Fibroblast of lung (primary cell): ENCODE measurements at regions not wholly inside any gene's neighbourhood (a gene's known extent, or its start where the extent isn't known, plus 50 kb on each side); places are given as distances from the start of the nearest gene placed in this dataset.

Experiments used
- DNase-seq, 2 donors: peaks; one replicate each; pipeline versions ENCODE4 v3.0.0 to v3.0.0-alpha.2; 2010; ENCODE audit warnings: low read depth in 2 of 2
- H2AFZ ChIP-seq: 2 replicates; pipeline ENCODE4 v1.5.1; 2012; ENCODE audit warnings: low read length, control low read depth, inconsistent platforms
- H3K27ac ChIP-seq: 2 replicates; pipeline ENCODE4 v1.5.1; 2011; ENCODE audit warnings: low read length, control low read depth; ENCODE audit not compliant: insufficient read depth
- H3K27me3 ChIP-seq: 2 replicates; pipeline ENCODE4 v1.5.1; 2011; ENCODE audit warnings: mild to moderate bottlenecking, low read length; ENCODE audit not compliant: control insufficient read depth, insufficient read depth
- H3K36me3 ChIP-seq: 2 replicates; pipeline ENCODE4 v1.5.1; 2011; ENCODE audit warnings: low read length; ENCODE audit not compliant: control insufficient read depth, insufficient read depth
- H3K4me1 ChIP-seq: 2 replicates; pipeline ENCODE4 v1.5.1; 2011; ENCODE audit warnings: low read length; ENCODE audit not compliant: control insufficient read depth, insufficient read depth; ENCODE audit errors: extremely low read depth
- H3K4me2 ChIP-seq: 2 replicates; pipeline ENCODE4 v1.5.1; 2011; ENCODE audit warnings: low read length, control low read depth; ENCODE audit not compliant: insufficient read depth; ENCODE audit errors: extremely low read depth
- H3K4me3 ChIP-seq, 4 experiments: fragments of 200-600 bp in 1 of 4; sonication (generic) in 1 of 4; replicated peaks in 1 of 4; 2 replicates each; pipeline ENCODE4 v1.5.1; 2011 to 2016; ENCODE audit warnings: low read length in 4 of 4, low read depth in 3 of 4, mild to moderate bottlenecking in 3 of 4, control low read depth in 2 of 4, inconsistent platforms in 1 of 4, mixed read lengths in 1 of 4; ENCODE audit not compliant: insufficient read depth in 1 of 4; ENCODE audit errors: control extremely low read depth in 1 of 4
- H3K79me2 ChIP-seq: 2 replicates; pipeline ENCODE4 v1.5.1; 2012; ENCODE audit warnings: mild to moderate bottlenecking, low read length, inconsistent platforms; ENCODE audit not compliant: control insufficient read depth, insufficient read depth
- H3K9ac ChIP-seq: 2 replicates; pipeline ENCODE4 v1.5.1; 2011; ENCODE audit warnings: mild to moderate bottlenecking, low read length, control low read depth; ENCODE audit not compliant: insufficient read depth
- H3K9me3 ChIP-seq: 2 replicates; pipeline ENCODE4 v1.5.1; 2012; ENCODE audit warnings: low read depth, low read length; ENCODE audit not compliant: control insufficient read depth, insufficient read depth
- H4K20me1 ChIP-seq: 2 replicates; pipeline ENCODE4 v1.5.1; 2011; ENCODE audit warnings: low read length; ENCODE audit not compliant: control insufficient read depth, insufficient read depth; ENCODE audit errors: extremely low read depth
- CTCF ChIP-seq, 2 donors: IDR thresholded peaks in 1 of 2; conservative IDR thresholded peaks in 1 of 2; 1 replicate in 1 of 2; 2 replicates in 1 of 2; pipeline ENCODE4 v1.5.1; 2011 to 2012; ENCODE audit warnings: low read length in 2 of 2, control low read depth in 1 of 2, inconsistent platforms in 1 of 2, low read depth in 1 of 2, mild to moderate bottlenecking in 1 of 2
- EZH2 ChIP-seq: IDR thresholded peaks from 2 replicates; pipeline ENCODE4 v1.5.1; 2012; ENCODE audit warnings: low read length, control low read depth, mild to moderate bottlenecking; ENCODE audit errors: missing control alignments

- TF ChIP-seq EZH2: no peak
- no peak for TF ChIP-seq CTCF (conservative IDR thresholded peaks at IDR 0.05 in 1 of 2, IDR thresholded peaks at IDR 0.05 in 1 of 2; ENCODE audit: low read depth in 1 of 2, low read length in 2 of 2)
- Histone ChIP-seq H3K4me2 (no peak overlapping the region), H4K20me1 (no peaks in the 10 kb centered on the region), H3K9ac (no peak overlapping the region), H3K4me3 (no peak overlapping the region), H3K4me1 (no peaks in the 10 kb centered on the region), H2AFZ (no peak overlapping the region), H3K27ac (no peak overlapping the region), H3K27me3 (no peaks in the 10 kb centered on the region), H3K36me3 (no peaks in the 10 kb centered on the region), H3K9me3 (no peaks in the 10 kb centered on the region), H3K79me2 (no peaks in the 10 kb centered on the region)
- DNase-seq: peak in 1 of 2 donors; percentile 24
Observed at GRCh38 chr14:86858591-86858990, 1134.4 kb downstream of the GALC start.

GRCh38 chr14:86858031-86858430, 1135.0 kb downstream of the GALC start:
- Histone ChIP-seq H4K20me1 (no peaks in the 10 kb centered on the region), H3K27ac (no peak overlapping the region), H3K36me3 (no peaks in the 10 kb centered on the region), H3K4me2 (no peak overlapping the region), H3K4me1 (no peaks in the 10 kb centered on the region), H3K4me3 (no peak overlapping the region), H2AFZ (no peak overlapping the region), H3K9ac (no peak overlapping the region), H3K79me2 (no peaks in the 10 kb centered on the region), H3K27me3 (no peaks in the 10 kb centered on the region), H3K9me3 (no peaks in the 10 kb centered on the region)
- DNase-seq: peak; percentile 63 to 82
- no peak for TF ChIP-seq CTCF (conservative IDR thresholded peaks at IDR 0.05 in 1 of 2, IDR thresholded peaks at IDR 0.05 in 1 of 2; ENCODE audit: low read depth in 1 of 2, low read length in 2 of 2)
- TF ChIP-seq EZH2: no peak

- Histone ChIP-seq H2AFZ (no peak overlapping the region), H4K20me1 (no peaks in the 10 kb centered on the region), H3K4me2 (no peak overlapping the region), H3K36me3 (no peaks in the 10 kb centered on the region), H3K27ac (no peak overlapping the region), H3K9me3 (no peaks in the 10 kb centered on the region), H3K4me1 (no peaks in the 10 kb centered on the region), H3K4me3 (no peak overlapping the region), H3K27me3 (no peaks in the 10 kb centered on the region), H3K79me2 (no peaks in the 10 kb centered on the region), H3K9ac (no peak overlapping the region)
- no peak for TF ChIP-seq CTCF (conservative IDR thresholded peaks at IDR 0.05 in 1 of 2, IDR thresholded peaks at IDR 0.05 in 1 of 2; ENCODE audit: low read depth in 1 of 2, low read length in 2 of 2)
- DNase-seq: peak; percentile 50 to 78
Observed at GRCh38 chr14:86852530-86852929, 1140.5 kb downstream of the GALC start.
